ENCODE measurements at regions not wholly inside any gene's neighbourhood (a gene's known extent, or its start where the extent isn't known, plus 50 kb on each side); places are given as distances from the start of the nearest gene placed in this dataset.
A peak's percentile ranks its signal among the peaks of the same experiment; 100 is the strongest.

- DNase-seq (ENCODE audit: low read depth), result no peak
Measured at GRCh38 chr2:120881981-120882788, 146.5 kb downstream of the GLI2 start.

GRCh38 chr2:120883607-120884440, 148.2 kb downstream of the GLI2 start:
- no peak for DNase-seq (ENCODE audit: low read depth)

- no peak for DNase-seq (ENCODE audit: low read depth)
Measured at GRCh38 chr2:120884472-120885290, 149.0 kb downstream of the GLI2 start.

- DNase-seq (ENCODE audit: low read depth), result no peak
Measured at GRCh38 chr2:120885321-120885720, 149.7 kb downstream of the GLI2 start.

GRCh38 chr2:120885749-120886148, 150.1 kb downstream of the GLI2 start:
- no peak for DNase-seq (ENCODE audit: low read depth)

GRCh38 chr2:120886534-120887319, 151.1 kb downstream of the GLI2 start:
- DNase-seq (ENCODE audit: low read depth), result no peak

- no peak for DNase-seq (ENCODE audit: low read depth)
Measured at GRCh38 chr2:120887320-120887697, 151.6 kb downstream of the GLI2 start.

- DNase-seq (ENCODE audit: low read depth), result no peak
Measured at GRCh38 chr2:120887741-120888231, 152.1 kb downstream of the GLI2 start.

- DNase-seq (ENCODE audit: low read depth), result no peak
Measured at GRCh38 chr2:120888851-120889250, 153.2 kb downstream of the GLI2 start.

GRCh38 chr2:120889936-120890335, 154.3 kb downstream of the GLI2 start:
- DNase-seq (ENCODE audit: low read depth), result no peak

- DNase-seq (ENCODE audit: low read depth), result no peak
Measured at GRCh38 chr2:120890566-120891360, 155.1 kb downstream of the GLI2 start.

- DNase-seq (ENCODE audit: low read depth), result no peak
Measured at GRCh38 chr2:120892271-120892966, 156.8 kb downstream of the GLI2 start.

GRCh38 chr2:120892967-120893667, 157.4 kb downstream of the GLI2 start:
- DNase-seq (ENCODE audit: low read depth), result peak; percentile 18

GRCh38 chr2:120893811-120894584, 158.3 kb downstream of the GLI2 start:
- no peak for DNase-seq (ENCODE audit: low read depth)

- no peak for DNase-seq (ENCODE audit: low read depth)
Measured at GRCh38 chr2:120894966-120895365, 159.3 kb downstream of the GLI2 start.

- no peak for DNase-seq (ENCODE audit: low read depth)
Measured at GRCh38 chr2:120896126-120896525, 160.5 kb downstream of the GLI2 start.

GRCh38 chr2:120896901-120897300, 161.2 kb downstream of the GLI2 start:
- no peak for DNase-seq (ENCODE audit: low read depth)

- DNase-seq (ENCODE audit: low read depth), result no peak
Measured at GRCh38 chr2:120897399-120897798, 161.7 kb downstream of the GLI2 start.

Data from Daoy (cell line).